ENCODE measurements at regions not wholly inside any gene's neighbourhood (a gene's known extent, or its start where the extent isn't known, plus 50 kb on each side); places are given as distances from the start of the nearest gene placed in this dataset.

DNA sequence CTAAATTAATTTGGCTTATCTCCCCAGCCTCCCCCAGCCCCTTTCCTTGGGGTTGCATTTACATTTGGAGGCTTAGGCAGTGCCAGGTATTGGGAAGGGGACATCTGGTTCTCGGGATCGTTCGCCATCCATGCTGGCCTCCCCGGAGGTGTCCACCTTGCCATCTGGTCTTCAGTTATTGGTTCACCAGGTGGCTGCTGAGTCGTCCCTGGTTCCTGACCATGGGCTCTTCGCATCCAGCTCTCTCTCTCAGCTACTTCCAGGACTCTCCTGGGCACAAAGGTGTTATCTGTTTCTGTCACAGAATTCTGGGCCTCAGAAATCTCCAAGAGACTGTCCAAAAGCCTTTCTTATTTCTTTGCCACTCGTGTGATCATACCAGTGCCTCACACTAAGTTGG is 75.4 kb upstream of the SCOC start:
- no peak for TF ChIP-seq GATA2 (IDR thresholded peaks at IDR 0.05; ENCODE audit: low read depth, low read length)
- TF ChIP-seq GATA3 (IDR thresholded peaks at IDR 0.05; ENCODE audit: low read depth, low read length): no peak

All from SH-SY5Y (cell line).